Liver (tissue), 8 donors: ENCODE measurements at regions not wholly inside any gene's neighbourhood (a gene's known extent, or its start where the extent isn't known, plus 50 kb on each side); places are given as distances from the start of the nearest gene placed in this dataset.

Experiments used
- DNase-seq: peaks from one replicate; pipeline ENCODE4 v3.0.0-alpha.2; 2017; ENCODE audit warnings: low spot score
- H3K27ac ChIP-seq, 2 donors: one replicate each; pipeline ENCODE4 v1.7.0; 2013; ENCODE audit warnings: inconsistent platforms in 2 of 2, low read length in 2 of 2, control low read depth in 1 of 2, low read depth in 1 of 2, mild to moderate bottlenecking in 1 of 2
- H3K27me3 ChIP-seq, 4 donors: one replicate each; pipeline versions ENCODE4 v1.6.1 to v1.7.0; 2013; ENCODE audit warnings: low read length in 3 of 4, inconsistent platforms in 1 of 4, mild to moderate bottlenecking in 1 of 4, moderate library complexity in 1 of 4; ENCODE audit not compliant: control insufficient read depth in 4 of 4, insufficient read depth in 4 of 4
- H3K36me3 ChIP-seq, 4 donors: one replicate each; pipeline versions ENCODE4 v1.6.1 to v1.7.0; 2013; ENCODE audit warnings: low read length in 3 of 4, mild to moderate bottlenecking in 3 of 4, low read depth in 1 of 4, moderate library complexity in 1 of 4; ENCODE audit not compliant: control insufficient read depth in 4 of 4, insufficient read depth in 3 of 4
- H3K4me1 ChIP-seq, 4 donors: one replicate each; pipeline versions ENCODE4 v1.6.1 to v1.7.0; 2013; ENCODE audit warnings: low read length in 3 of 4, mild to moderate bottlenecking in 3 of 4, moderate library complexity in 1 of 4; ENCODE audit not compliant: control insufficient read depth in 4 of 4, insufficient read depth in 4 of 4
- H3K4me3 ChIP-seq, 3 donors: one replicate each; pipeline versions ENCODE4 v1.6.1 to v1.7.0; 2013; ENCODE audit warnings: low read length in 3 of 3, control low read depth in 1 of 3, low read depth in 1 of 3, mild to moderate bottlenecking in 1 of 3
- H3K9ac ChIP-seq, 2 donors: one replicate each; pipeline ENCODE4 v1.7.0; 2013; ENCODE audit warnings: low read length in 2 of 2, mild to moderate bottlenecking in 2 of 2, moderate library complexity in 2 of 2, control low read depth in 1 of 2, low read depth in 1 of 2
- H3K9me3 ChIP-seq, 4 donors: one replicate each; pipeline versions ENCODE4 v1.6.1 to v1.7.0; 2013; ENCODE audit warnings: low read length in 3 of 4; ENCODE audit not compliant: control insufficient read depth in 4 of 4
- ATF3 ChIP-seq: IDR thresholded peaks from 2 replicates; pipeline ENCODE4 v1.6.1; 2016; ENCODE audit warnings: antibody characterized with exemption
- CTCF ChIP-seq: fragments of 150-350 bp; IDR thresholded peaks from 2 replicates; pipeline ENCODE4 v1.5.1; 2017; ENCODE audit warnings: improper control_type of control experiment, low read depth, low read length; ENCODE audit not compliant: missing input control
- EGR1 ChIP-seq, 2 donors: IDR thresholded peaks; 2 replicates each; pipeline ENCODE4 v1.6.1; 2016 to 2018; ENCODE audit warnings: antibody characterized with exemption in 2 of 2, low read depth in 2 of 2
- FOXA1 ChIP-seq: IDR thresholded peaks from 2 replicates; pipeline ENCODE4 v1.6.1; 2016; ENCODE audit warnings: antibody characterized with exemption
- FOXA2 ChIP-seq: IDR thresholded peaks from 2 replicates; pipeline ENCODE4 v1.6.1; 2016; ENCODE audit warnings: antibody characterized with exemption
- GABPA ChIP-seq, 2 donors: IDR thresholded peaks in 1 of 2; conservative IDR thresholded peaks in 1 of 2; 2 replicates each; pipeline ENCODE4 v1.6.1; 2016; ENCODE audit warnings: antibody characterized with exemption in 2 of 2, mild to moderate bottlenecking in 1 of 2, moderate library complexity in 1 of 2
- HNF4A ChIP-seq, 2 donors: conservative IDR thresholded peaks; 2 replicates each; pipeline ENCODE4 v1.6.1; 2016; ENCODE audit warnings: antibody characterized with exemption in 2 of 2, mild to moderate bottlenecking in 2 of 2
- HNF4G ChIP-seq: IDR thresholded peaks from 2 replicates; pipeline ENCODE4 v1.6.1; 2016; ENCODE audit warnings: antibody characterized with exemption
- JUND ChIP-seq, 2 donors: IDR thresholded peaks; 2 replicates each; pipeline ENCODE4 v1.6.1; 2016; ENCODE audit warnings: antibody characterized with exemption in 2 of 2
- MAX ChIP-seq: IDR thresholded peaks from 2 replicates; pipeline ENCODE4 v1.6.1; 2016; ENCODE audit warnings: antibody characterized with exemption
- RAD21 ChIP-seq, 2 donors: IDR thresholded peaks; 2 replicates each; pipeline ENCODE4 v1.6.1; 2016; ENCODE audit warnings: antibody characterized with exemption in 2 of 2, mild to moderate bottlenecking in 2 of 2
- REST ChIP-seq: IDR thresholded peaks from 2 replicates; pipeline ENCODE4 v1.6.1; 2016; ENCODE audit warnings: antibody characterized with exemption, mild to moderate bottlenecking
- RXRA ChIP-seq, 2 donors: IDR thresholded peaks; 2 replicates each; pipeline ENCODE4 v1.6.1; 2017 to 2018; ENCODE audit warnings: antibody characterized with exemption in 2 of 2, mild to moderate bottlenecking in 1 of 2
- SP1 ChIP-seq: IDR thresholded peaks from 2 replicates; pipeline ENCODE4 v1.6.1; 2018; ENCODE audit warnings: antibody characterized with exemption, mild to moderate bottlenecking
- YY1 ChIP-seq: IDR thresholded peaks from 2 replicates; pipeline ENCODE4 v1.6.1; 2016; ENCODE audit warnings: antibody characterized with exemption, mild to moderate bottlenecking
- ZBTB33 ChIP-seq: IDR thresholded peaks from 2 replicates; pipeline ENCODE4 v1.6.1; 2016; ENCODE audit warnings: antibody characterized with exemption
- WGBS: extraction: QIAGEN DNeasy Blood & Tissue Kit; methylation state at CpG from one replicate; pipeline ENCODE4 v1.1.7; 2013; 5-methylcytosine and 5-hydroxymethylcytosine counted together
- donor health status: healthy.
- donor health status: healthy.
- donor health status: healthy.
- donor health status: healthy.
- donor health status: healthy.

- TF ChIP-seq REST = no peak
- no peak for TF ChIP-seq CTCF
- TF ChIP-seq RXRA (IDR thresholded peaks at IDR 0.05) = no peak
- TF ChIP-seq EGR1 (IDR thresholded peaks at IDR 0.05; ENCODE audit: low read depth in 2 of 2) = no peak
Measured at GRCh38 chr5:37966871-37967270, 127.0 kb upstream of the GDNF start (continued).

GRCh38 chr5:37966291-37966690 is 126.5 kb upstream of the GDNF start:
- Histone ChIP-seq H3K4me1 (no peaks in the 10 kb centered on the region), H3K9me3 (no peaks in the 10 kb centered on the region), H3K27me3 (no peaks in the 10 kb centered on the region), H3K27ac (no peak overlapping the region), H3K9ac (no peak overlapping the region), H3K4me3 (no peak overlapping the region), H3K36me3 (no peaks in the 10 kb centered on the region)
- TF ChIP-seq ATF3 = no peak
- TF ChIP-seq ZBTB33 = no peak
- no peak for TF ChIP-seq HNF4G
- no peak for TF ChIP-seq CTCF
- TF ChIP-seq HNF4A (conservative IDR thresholded peaks at IDR 0.05) = no peak
- no peak for TF ChIP-seq FOXA1
- TF ChIP-seq MAX = no peak
- no peak for TF ChIP-seq YY1
- TF ChIP-seq GABPA (IDR thresholded peaks at IDR 0.05 in 1 of 2, conservative IDR thresholded peaks at IDR 0.05 in 1 of 2) = no peak
- no peak for TF ChIP-seq JUND (IDR thresholded peaks at IDR 0.05)
- no peak for TF ChIP-seq SP1
- TF ChIP-seq RAD21 (IDR thresholded peaks at IDR 0.05) = no peak
- no peak for TF ChIP-seq FOXA2
- TF ChIP-seq REST = no peak
- no peak for TF ChIP-seq EGR1 (IDR thresholded peaks at IDR 0.05; ENCODE audit: low read depth in 2 of 2)
- no peak for TF ChIP-seq RXRA (IDR thresholded peaks at IDR 0.05)
- DNase-seq = no peak
- 73% methylated on average over 2 of the region's 2 CpGs for WGBS
